A673 (cell line): ENCODE measurements at regions not wholly inside any gene's neighbourhood (a gene's known extent, or its start where the extent isn't known, plus 50 kb on each side); places are given as distances from the start of the nearest gene placed in this dataset.

ENCODE experiments used
- BruUV-seq: library from RNA; stranded (reverse); fragments of 400-500 nt; replicated peaks from 2 replicates; lab custom pipeline; 2021; lab: Mats Ljungman, UMichigan
- CTCF ChIA-PET: fragments of 300-600 bp; sonication (Branson Sonifier 250); formaldehyde crosslinking; loops from one replicate; lab custom pipeline; 2022; ENCODE audit warnings: antibody characterized with exemption; lab: Charles Lee
- POLR2A ChIA-PET: fragments of 300-600 bp; sonication (Branson Sonifier 250); formaldehyde crosslinking; loops from one replicate; lab custom pipeline; 2022; ENCODE audit warnings: antibody characterized with exemption; ENCODE audit not compliant: low non-redundant PET; lab: Charles Lee
- DNase-seq: peaks from one replicate; pipeline ENCODE4 v3.0.0-alpha.2; 2015; ENCODE audit warnings: low spot score
- H3K27ac ChIP-seq: fragments of 200-600 bp; sonication (generic); 2 replicates; pipeline ENCODE4 v1.5.1; 2016; ENCODE audit warnings: mixed run types, low read depth, mild to moderate bottlenecking, mixed read lengths, antibody characterized with exemption, low read length; ENCODE audit not compliant: poor library complexity, severe bottlenecking
- H3K27me3 ChIP-seq: fragments of 200-600 bp; sonication (generic); replicated peaks from 2 replicates; pipeline ENCODE4 v1.6.1; 2017; ENCODE audit warnings: mixed run types, low read depth, mild to moderate bottlenecking, mixed read lengths, antibody characterized with exemption, low read length; ENCODE audit not compliant: insufficient read depth, poor library complexity
- H3K36me3 ChIP-seq: fragments of 200-600 bp; sonication (generic); 2 replicates; pipeline ENCODE4 v1.6.1; 2016; ENCODE audit warnings: mixed run types, mild to moderate bottlenecking, mixed read lengths, antibody characterized with exemption, low read length; ENCODE audit not compliant: insufficient read depth, poor library complexity, severe bottlenecking
- H3K4me1 ChIP-seq: fragments of 200-600 bp; sonication (generic); 2 replicates; pipeline ENCODE4 v1.6.1; 2017; ENCODE audit warnings: mixed run types, mild to moderate bottlenecking, mixed read lengths, antibody characterized with exemption, low read length; ENCODE audit not compliant: insufficient read depth, poor library complexity, severe bottlenecking
- H3K4me3 ChIP-seq: fragments of 200-600 bp; sonication (generic); 2 replicates; pipeline ENCODE4 v1.5.1; 2016; ENCODE audit warnings: low read depth, mixed run types, mild to moderate bottlenecking, mixed read lengths, low read length; ENCODE audit not compliant: poor library complexity, severe bottlenecking
- H3K9me3 ChIP-seq: fragments of 200-600 bp; sonication (generic); 2 replicates; pipeline ENCODE4 v1.6.1; 2016; ENCODE audit warnings: mixed run types, low read depth, mild to moderate bottlenecking, mixed read lengths, antibody characterized with exemption, low read length; ENCODE audit not compliant: poor library complexity, severe bottlenecking
- EZH2 ChIP-seq: fragments of 200-600 bp; sonication (generic); IDR thresholded peaks from 2 replicates; pipeline ENCODE4 v1.6.1; 2017; ENCODE audit warnings: borderline replicate concordance, low read depth, mild to moderate bottlenecking, mixed read lengths, antibody characterized with exemption, low read length; ENCODE audit not compliant: poor library complexity, severe bottlenecking
- intact Hi-C: fragments of 100-400 bp; cut with micrococcal nuclease; formaldehyde crosslinking; loops from one replicate; pipeline ENCODE4 v1.10.0; 2022; ENCODE audit not compliant: unreplicated experiment
- TF ChIP-seq, protein P1 (sequence below): fragments of 300-800, 200-600 bp; sonication (generic); conservative IDR thresholded peaks from 2 replicates; pipeline ENCODE4 v1.5.1; 2017; ENCODE audit warnings: low read depth, mild to moderate bottlenecking, antibody characterized with exemption, low read length, moderate library complexity, mixed read lengths

GRCh38 chr5:168209997-168210396 is 81.4 kb upstream of the WWC1 start:
- intact Hi-C loops: loop anchor here (10.0 kb wide), 1 partner anchor 505 kb away; no protein-coding TSS in a partner anchor
- TF ChIP-seq, protein P1, sequence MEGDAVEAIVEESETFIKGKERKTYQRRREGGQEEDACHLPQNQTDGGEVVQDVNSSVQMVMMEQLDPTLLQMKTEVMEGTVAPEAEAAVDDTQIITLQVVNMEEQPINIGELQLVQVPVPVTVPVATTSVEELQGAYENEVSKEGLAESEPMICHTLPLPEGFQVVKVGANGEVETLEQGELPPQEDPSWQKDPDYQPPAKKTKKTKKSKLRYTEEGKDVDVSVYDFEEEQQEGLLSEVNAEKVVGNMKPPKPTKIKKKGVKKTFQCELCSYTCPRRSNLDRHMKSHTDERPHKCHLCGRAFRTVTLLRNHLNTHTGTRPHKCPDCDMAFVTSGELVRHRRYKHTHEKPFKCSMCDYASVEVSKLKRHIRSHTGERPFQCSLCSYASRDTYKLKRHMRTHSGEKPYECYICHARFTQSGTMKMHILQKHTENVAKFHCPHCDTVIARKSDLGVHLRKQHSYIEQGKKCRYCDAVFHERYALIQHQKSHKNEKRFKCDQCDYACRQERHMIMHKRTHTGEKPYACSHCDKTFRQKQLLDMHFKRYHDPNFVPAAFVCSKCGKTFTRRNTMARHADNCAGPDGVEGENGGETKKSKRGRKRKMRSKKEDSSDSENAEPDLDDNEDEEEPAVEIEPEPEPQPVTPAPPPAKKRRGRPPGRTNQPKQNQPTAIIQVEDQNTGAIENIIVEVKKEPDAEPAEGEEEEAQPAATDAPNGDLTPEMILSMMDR: no peak
- no peak for TF ChIP-seq EZH2
- POLR2A ChIA-PET: no interaction called here
- peaks cover 7% of the 10 kb centered on the region for H3K4me1 ChIP-seq
- no peaks in the 10 kb centered on the region for H3K9me3 ChIP-seq
- no peak overlapping the region for H3K27ac ChIP-seq
- no TSS peak for BruUV-seq
- no peaks in the 10 kb centered on the region for H3K36me3 ChIP-seq
- no peak for DNase-seq
- CTCF ChIA-PET: no interaction called here
- no peak overlapping the region for H3K4me3 ChIP-seq
- H3K27me3 ChIP-seq: no peaks in the 10 kb centered on the region

- Histone ChIP-seq H3K4me3 (no peak overlapping the region), H3K27me3 (no peaks in the 10 kb centered on the region), H3K36me3 (no peaks in the 10 kb centered on the region), H3K9me3 (no peaks in the 10 kb centered on the region), H3K27ac (no peak overlapping the region), H3K4me1 (peaks cover 20% of the 10 kb centered on the region)
- TF ChIP-seq EZH2: no peak
- TF ChIP-seq, protein P1: no peak
- DNase-seq: no peak
- BruUV-seq: no TSS peak
- ChIA-PET POLR2A (no interaction called here), CTCF (no interaction called here)
- intact Hi-C loops: loop anchor here (10.0 kb wide), 1 partner anchor 506 kb away; no protein-coding TSS in a partner anchor
Measured at GRCh38 chr5:168211245-168211644, 80.2 kb upstream of the WWC1 start.

DNA sequence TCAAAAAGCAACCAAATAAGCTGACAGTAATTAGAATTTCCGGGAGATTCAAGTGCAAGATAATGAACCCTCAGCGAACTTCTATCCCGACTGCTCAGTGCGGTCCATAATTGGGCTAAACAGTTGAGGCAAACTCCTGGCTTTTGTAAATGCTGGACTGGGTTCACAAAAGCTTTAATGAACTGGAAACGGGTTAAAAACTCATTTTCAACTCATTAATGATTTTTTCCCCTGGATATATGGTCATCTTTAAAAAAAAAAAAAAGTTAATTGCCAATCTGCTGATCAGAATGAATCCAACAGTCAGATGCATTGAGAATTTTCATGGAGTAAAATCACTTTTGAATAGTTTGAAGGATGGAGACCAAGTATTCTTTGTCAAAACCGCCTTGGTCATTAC is 79.5 kb upstream of the WWC1 start:
- Histone ChIP-seq H3K27me3 (no peaks in the 10 kb centered on the region), H3K27ac (no peak overlapping the region), H3K4me3 (no peak overlapping the region), H3K9me3 (no peaks in the 10 kb centered on the region), H3K4me1 (peaks cover 26% of the 10 kb centered on the region), H3K36me3 (no peaks in the 10 kb centered on the region)
- ChIA-PET CTCF (no interaction called here), POLR2A (no interaction called here)
- DNase-seq: no peak
- no peak for TF ChIP-seq EZH2
- TF ChIP-seq, protein P1: no peak
- BruUV-seq: no TSS peak
- intact Hi-C loops: loop anchor here (10.0 kb wide), 1 partner anchor 507 kb away; no protein-coding TSS in a partner anchor
